ENCODE measurements at regions not wholly inside any gene's neighbourhood (a gene's known extent, or its start where the extent isn't known, plus 50 kb on each side); places are given as distances from the start of the nearest gene placed in this dataset.

DNA sequence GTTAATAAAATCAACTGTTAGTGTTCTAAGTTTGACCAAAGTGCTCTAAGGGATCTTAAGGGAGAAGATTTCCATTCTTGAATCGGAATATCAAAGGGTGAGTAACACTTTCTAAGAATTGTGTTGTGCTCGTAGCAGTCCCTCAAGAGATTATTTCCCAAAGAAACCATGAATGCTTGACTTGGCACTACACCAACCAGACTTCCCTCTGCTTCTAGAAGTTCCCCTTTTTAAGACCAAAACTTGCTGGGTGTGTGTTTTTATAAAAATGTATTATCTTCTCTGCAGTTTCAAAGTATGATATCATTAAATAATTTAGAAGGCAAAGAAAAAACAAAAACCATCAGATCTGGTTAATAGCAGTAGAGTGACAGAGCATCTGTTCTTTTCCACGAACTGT lies 522.0 kb upstream of the FAM98A start:
- TF ChIP-seq, protein P1, sequence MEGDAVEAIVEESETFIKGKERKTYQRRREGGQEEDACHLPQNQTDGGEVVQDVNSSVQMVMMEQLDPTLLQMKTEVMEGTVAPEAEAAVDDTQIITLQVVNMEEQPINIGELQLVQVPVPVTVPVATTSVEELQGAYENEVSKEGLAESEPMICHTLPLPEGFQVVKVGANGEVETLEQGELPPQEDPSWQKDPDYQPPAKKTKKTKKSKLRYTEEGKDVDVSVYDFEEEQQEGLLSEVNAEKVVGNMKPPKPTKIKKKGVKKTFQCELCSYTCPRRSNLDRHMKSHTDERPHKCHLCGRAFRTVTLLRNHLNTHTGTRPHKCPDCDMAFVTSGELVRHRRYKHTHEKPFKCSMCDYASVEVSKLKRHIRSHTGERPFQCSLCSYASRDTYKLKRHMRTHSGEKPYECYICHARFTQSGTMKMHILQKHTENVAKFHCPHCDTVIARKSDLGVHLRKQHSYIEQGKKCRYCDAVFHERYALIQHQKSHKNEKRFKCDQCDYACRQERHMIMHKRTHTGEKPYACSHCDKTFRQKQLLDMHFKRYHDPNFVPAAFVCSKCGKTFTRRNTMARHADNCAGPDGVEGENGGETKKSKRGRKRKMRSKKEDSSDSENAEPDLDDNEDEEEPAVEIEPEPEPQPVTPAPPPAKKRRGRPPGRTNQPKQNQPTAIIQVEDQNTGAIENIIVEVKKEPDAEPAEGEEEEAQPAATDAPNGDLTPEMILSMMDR (conservative IDR thresholded peaks at IDR 0.05; ENCODE audit: low read depth, low read length): no peak
- no peak for TF ChIP-seq EZH2 (IDR thresholded peaks at IDR 0.05; ENCODE audit: borderline replicate concordance, low read depth, low read length, poor library complexity, severe bottlenecking)
